Lower leg skin (tissue), 3 donors: ENCODE measurements at regions not wholly inside any gene's neighbourhood (a gene's known extent, or its start where the extent isn't known, plus 50 kb on each side); places are given as distances from the start of the nearest gene placed in this dataset.

Experiments used
- POLR2A ChIP-seq, 2 donors: fragments of 450-650 bp; IDR thresholded peaks; one replicate each; pipeline ENCODE4 v1.6.1; 2016 to 2017; ENCODE audit warnings: antibody characterized with exemption in 2 of 2, mild to moderate bottlenecking in 1 of 2, moderate library complexity in 1 of 2
- TF ChIP-seq, protein P1 (sequence below), 3 donors: fragments of 450-650 bp; IDR thresholded peaks; one replicate each; pipeline ENCODE4 v1.5.1; 2016; ENCODE audit warnings: antibody characterized with exemption in 3 of 3, mild to moderate bottlenecking in 3 of 3, moderate library complexity in 2 of 3

DNA sequence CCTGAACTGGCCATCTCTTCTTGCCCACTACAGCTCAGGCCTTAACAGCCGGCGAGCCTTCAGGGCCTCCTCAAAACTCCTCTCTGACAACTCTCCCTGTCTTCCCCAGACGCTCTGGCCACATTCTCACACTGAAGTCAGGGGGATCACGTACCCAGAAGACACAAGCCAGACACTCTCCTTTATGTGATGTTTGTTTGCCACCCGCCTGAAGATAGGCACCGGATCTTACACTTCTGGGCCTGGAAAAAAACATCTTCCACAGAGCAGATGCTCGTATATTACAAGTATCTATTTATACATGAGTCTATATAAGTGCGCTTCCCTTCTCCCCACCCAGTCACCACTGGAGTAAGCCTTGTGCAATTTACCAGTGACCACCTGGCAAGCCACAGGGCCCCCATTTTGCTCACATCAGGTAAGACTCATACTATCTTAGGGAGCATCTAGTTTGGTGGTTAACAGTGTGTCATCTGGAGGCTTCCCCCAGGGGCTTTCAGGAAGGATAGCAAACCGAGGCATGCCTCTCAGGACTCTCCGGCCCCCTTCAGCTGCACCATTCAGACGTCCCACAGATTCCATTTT lies 349.4 kb downstream of the SOX9 start:
- no peak for TF ChIP-seq POLR2A (IDR thresholded peaks at IDR 0.05)
- TF ChIP-seq, protein P1, sequence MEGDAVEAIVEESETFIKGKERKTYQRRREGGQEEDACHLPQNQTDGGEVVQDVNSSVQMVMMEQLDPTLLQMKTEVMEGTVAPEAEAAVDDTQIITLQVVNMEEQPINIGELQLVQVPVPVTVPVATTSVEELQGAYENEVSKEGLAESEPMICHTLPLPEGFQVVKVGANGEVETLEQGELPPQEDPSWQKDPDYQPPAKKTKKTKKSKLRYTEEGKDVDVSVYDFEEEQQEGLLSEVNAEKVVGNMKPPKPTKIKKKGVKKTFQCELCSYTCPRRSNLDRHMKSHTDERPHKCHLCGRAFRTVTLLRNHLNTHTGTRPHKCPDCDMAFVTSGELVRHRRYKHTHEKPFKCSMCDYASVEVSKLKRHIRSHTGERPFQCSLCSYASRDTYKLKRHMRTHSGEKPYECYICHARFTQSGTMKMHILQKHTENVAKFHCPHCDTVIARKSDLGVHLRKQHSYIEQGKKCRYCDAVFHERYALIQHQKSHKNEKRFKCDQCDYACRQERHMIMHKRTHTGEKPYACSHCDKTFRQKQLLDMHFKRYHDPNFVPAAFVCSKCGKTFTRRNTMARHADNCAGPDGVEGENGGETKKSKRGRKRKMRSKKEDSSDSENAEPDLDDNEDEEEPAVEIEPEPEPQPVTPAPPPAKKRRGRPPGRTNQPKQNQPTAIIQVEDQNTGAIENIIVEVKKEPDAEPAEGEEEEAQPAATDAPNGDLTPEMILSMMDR (IDR thresholded peaks at IDR 0.05) = no peak
